Adrenal gland (tissue), 5 donors: ENCODE measurements at regions not wholly inside any gene's neighbourhood (a gene's known extent, or its start where the extent isn't known, plus 50 kb on each side); places are given as distances from the start of the nearest gene placed in this dataset.

Experiments used
- POLR2A ChIP-seq, 2 donors: fragments of 450-650 bp; IDR thresholded peaks; one replicate each; pipeline ENCODE4 v1.6.1; 2017; ENCODE audit warnings: antibody characterized with exemption in 2 of 2, mild to moderate bottlenecking in 2 of 2, moderate library complexity in 1 of 2
- TF ChIP-seq, protein P1 (sequence below), 6 experiments: fragments of 450-650 bp in 4 of 6; fragments of 200-600 bp in 2 of 6; sonication (generic) in 1 of 6; IDR thresholded peaks; 1 replicate in 5 of 6; 2 replicates in 1 of 6; pipeline versions ENCODE4 v1.5.1 to v1.8.0; 2016 to 2021; ENCODE audit warnings: antibody characterized with exemption in 6 of 6, mild to moderate bottlenecking in 2 of 6, moderate library complexity in 1 of 6
- donor health status: DM: no; HTN: no; CAD: no.

DNA sequence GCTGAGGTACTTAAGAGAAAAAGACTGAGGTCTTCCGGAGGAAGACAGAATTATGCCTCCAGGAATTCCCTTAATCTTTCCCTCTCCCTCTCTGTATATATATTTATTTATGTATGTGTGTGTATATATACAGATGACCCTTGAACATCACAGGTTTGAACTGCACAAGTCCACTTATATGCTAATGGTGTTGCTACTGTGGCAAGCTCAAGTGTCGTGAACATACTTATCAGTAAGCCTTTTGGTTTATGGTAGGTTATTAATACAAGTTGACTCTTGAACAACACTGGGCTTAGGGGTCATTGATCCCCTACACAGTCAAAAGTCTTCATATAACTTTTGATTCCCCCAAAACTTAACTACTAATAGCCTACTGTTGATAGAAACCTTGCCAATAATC is 106.8 kb downstream of the NUDT12 start:
- TF ChIP-seq, protein P1, sequence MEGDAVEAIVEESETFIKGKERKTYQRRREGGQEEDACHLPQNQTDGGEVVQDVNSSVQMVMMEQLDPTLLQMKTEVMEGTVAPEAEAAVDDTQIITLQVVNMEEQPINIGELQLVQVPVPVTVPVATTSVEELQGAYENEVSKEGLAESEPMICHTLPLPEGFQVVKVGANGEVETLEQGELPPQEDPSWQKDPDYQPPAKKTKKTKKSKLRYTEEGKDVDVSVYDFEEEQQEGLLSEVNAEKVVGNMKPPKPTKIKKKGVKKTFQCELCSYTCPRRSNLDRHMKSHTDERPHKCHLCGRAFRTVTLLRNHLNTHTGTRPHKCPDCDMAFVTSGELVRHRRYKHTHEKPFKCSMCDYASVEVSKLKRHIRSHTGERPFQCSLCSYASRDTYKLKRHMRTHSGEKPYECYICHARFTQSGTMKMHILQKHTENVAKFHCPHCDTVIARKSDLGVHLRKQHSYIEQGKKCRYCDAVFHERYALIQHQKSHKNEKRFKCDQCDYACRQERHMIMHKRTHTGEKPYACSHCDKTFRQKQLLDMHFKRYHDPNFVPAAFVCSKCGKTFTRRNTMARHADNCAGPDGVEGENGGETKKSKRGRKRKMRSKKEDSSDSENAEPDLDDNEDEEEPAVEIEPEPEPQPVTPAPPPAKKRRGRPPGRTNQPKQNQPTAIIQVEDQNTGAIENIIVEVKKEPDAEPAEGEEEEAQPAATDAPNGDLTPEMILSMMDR (IDR thresholded peaks at IDR 0.05) = no peak
- TF ChIP-seq POLR2A (IDR thresholded peaks at IDR 0.05) = no peak
